HG03139 (cell line): ENCODE measurements at regions not wholly inside any gene's neighbourhood (a gene's known extent, or its start where the extent isn't known, plus 50 kb on each side); places are given as distances from the start of the nearest gene placed in this dataset.
"Not testable (repeated sequence)": the region's sequence is repeated elsewhere in the genome, so short reads cannot be mapped to it uniquely, and the experiment has no call there.

ENCODE experiments used
- ATAC-seq: cut with Tn5 transposase; IDR thresholded peaks from one replicate; pipeline ENCODE4 v1.9.1; 2021; ENCODE audit not compliant: unreplicated experiment

GRCh38 chr15:20272422-20273184 lies 269.0 kb downstream of the GOLGA6L6 start:
- ATAC-seq = no peak

GRCh38 chr15:20271647-20272046 lies 270.0 kb downstream of the GOLGA6L6 start:
- ATAC-seq = no peak

GRCh38 chr15:20269956-20270355 lies 271.6 kb downstream of the GOLGA6L6 start:
- ATAC-seq = not testable (repeated sequence)

- ATAC-seq = not testable (repeated sequence)
These were observed 273.6 kb downstream of the GOLGA6L6 start for GRCh38 chr15:20267996-20268395.

GRCh38 chr15:20267051-20267730 lies 274.4 kb downstream of the GOLGA6L6 start:
- not testable (repeated sequence) for ATAC-seq

GRCh38 chr15:20265710-20266109 lies 275.9 kb downstream of the GOLGA6L6 start:
- not testable (repeated sequence) for ATAC-seq

- ATAC-seq = not testable (repeated sequence)
These were observed 280.0 kb downstream of the GOLGA6L6 start for GRCh38 chr15:20261321-20262280.

- not testable (repeated sequence) for ATAC-seq
These were observed 280.9 kb downstream of the GOLGA6L6 start for GRCh38 chr15:20260650-20261049.

- ATAC-seq = not testable (repeated sequence)
These were observed 281.9 kb downstream of the GOLGA6L6 start for GRCh38 chr15:20259559-20260190.

- not testable (repeated sequence) for ATAC-seq
These were observed 285.2 kb downstream of the GOLGA6L6 start for GRCh38 chr15:20256394-20256793.

GRCh38 chr15:20255641-20256040 lies 286.0 kb downstream of the GOLGA6L6 start:
- not testable (repeated sequence) for ATAC-seq

GRCh38 chr15:20253047-20253615 lies 288.5 kb downstream of the GOLGA6L6 start:
- not testable (repeated sequence) for ATAC-seq

GRCh38 chr15:20252040-20252439 lies 289.6 kb downstream of the GOLGA6L6 start:
- not testable (repeated sequence) for ATAC-seq

GRCh38 chr15:20251214-20252005 lies 290.2 kb downstream of the GOLGA6L6 start:
- ATAC-seq = not testable (repeated sequence)

GRCh38 chr15:20250206-20250605 lies 291.4 kb downstream of the GOLGA6L6 start:
- ATAC-seq = not testable (repeated sequence)

- ATAC-seq = not testable (repeated sequence)
These were observed 292.0 kb downstream of the GOLGA6L6 start for GRCh38 chr15:20249677-20249970.

GRCh38 chr15:20248434-20248833 lies 293.2 kb downstream of the GOLGA6L6 start:
- ATAC-seq = not testable (repeated sequence)

- not testable (repeated sequence) for ATAC-seq
These were observed 294.5 kb downstream of the GOLGA6L6 start for GRCh38 chr15:20247137-20247536.

GRCh38 chr15:20246624-20247023 lies 295.0 kb downstream of the GOLGA6L6 start:
- not testable (repeated sequence) for ATAC-seq
